Activated CD4-positive, alpha-beta T cell treated with anti-CD3 and anti-CD28 coated beads for 24 hours (primary cell): ENCODE measurements at regions not wholly inside any gene's neighbourhood (a gene's known extent, or its start where the extent isn't known, plus 50 kb on each side); places are given as distances from the start of the nearest gene placed in this dataset.

ENCODE experiments used
- DNase-seq, 2 donors: peaks; one replicate each; pipeline ENCODE4 v3.0.0-alpha.2; 2020; ENCODE audit warnings: low read depth in 2 of 2

DNA sequence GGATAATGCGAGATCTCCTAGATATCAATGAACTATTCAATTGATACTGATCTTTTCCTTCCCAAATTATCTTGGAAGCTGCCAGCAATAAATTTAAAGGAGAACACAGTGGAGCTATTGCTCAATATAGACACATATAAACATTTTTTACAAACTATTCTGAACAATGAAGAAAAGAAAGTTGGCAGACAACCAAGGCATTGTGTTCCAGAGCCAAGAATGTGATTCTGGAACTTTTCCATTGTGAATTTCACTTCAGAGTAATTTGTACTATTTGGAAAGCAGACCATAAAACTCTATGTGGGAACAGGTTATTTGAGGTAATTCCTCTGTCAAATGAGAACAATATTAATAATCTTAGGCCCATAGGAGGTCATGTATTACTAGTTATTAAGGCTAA lies 588.2 kb downstream of the IRS1 start:
- no peak for DNase-seq

- DNase-seq, result no peak
Measured at GRCh38 chr2:226208726-226209125, 590.9 kb downstream of the IRS1 start.

- DNase-seq, result no peak
Measured at GRCh38 chr2:226207671-226208070, 591.9 kb downstream of the IRS1 start.

GRCh38 chr2:226199555-226199954 lies 600.1 kb downstream of the IRS1 start:
- DNase-seq, result no peak

DNA sequence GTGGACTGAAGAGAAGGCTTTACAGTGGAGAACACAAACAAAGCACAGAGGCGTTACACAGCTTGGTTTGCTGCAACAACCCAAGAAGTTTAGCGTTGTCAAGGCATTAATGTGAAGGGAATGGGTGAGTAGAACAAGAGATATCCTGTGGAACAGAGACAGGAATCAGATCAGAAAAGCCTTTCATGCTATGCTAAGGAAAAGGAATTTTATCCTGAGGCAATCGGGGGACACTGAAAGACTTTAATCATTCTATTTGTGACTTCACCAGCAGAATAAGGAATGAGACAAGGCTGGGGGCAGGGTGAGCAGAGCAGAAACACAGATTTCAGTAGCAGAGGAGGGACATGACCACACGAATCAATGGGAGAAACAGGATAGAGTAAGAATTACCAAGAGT lies 600.7 kb downstream of the IRS1 start:
- no peak for DNase-seq

DNA sequence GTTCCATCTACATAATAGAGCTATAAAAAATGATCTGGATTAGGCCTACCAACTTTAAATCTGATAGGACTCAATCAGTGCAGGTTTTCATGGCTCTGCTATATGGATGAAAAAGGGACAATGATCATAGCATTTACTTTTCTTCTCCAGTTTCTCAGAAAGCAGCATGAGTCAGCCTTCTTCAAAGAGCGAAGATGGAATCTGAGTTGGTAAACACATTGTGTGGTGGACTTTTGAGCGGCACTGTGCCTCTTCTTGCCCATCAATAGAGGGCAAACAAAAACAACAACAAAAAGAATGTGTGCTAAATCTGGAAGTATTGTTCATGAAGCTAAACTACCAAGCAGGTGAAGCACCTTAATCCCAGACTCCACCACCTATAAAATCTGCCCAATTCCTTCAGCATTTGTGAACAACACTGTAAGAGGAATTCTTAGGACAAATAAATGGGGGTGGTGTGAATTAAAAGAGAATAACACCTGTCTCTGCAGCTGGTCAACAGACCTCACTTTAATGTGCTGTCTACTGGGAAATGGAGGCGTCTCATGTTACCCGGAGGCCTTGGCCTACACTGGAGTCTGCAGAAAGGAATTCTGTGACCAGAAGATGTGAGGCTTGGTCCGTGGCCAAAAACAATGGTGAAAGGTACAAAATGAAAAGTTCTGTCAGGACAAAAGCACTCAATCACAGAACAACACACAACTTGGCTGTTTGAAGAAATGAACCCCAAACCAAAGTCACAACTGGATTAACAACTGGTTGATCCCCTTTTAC lies 609.0 kb downstream of the IRS1 start:
- no peak for DNase-seq

GRCh38 chr2:226189061-226189460 lies 610.6 kb downstream of the IRS1 start:
- no peak for DNase-seq

DNA sequence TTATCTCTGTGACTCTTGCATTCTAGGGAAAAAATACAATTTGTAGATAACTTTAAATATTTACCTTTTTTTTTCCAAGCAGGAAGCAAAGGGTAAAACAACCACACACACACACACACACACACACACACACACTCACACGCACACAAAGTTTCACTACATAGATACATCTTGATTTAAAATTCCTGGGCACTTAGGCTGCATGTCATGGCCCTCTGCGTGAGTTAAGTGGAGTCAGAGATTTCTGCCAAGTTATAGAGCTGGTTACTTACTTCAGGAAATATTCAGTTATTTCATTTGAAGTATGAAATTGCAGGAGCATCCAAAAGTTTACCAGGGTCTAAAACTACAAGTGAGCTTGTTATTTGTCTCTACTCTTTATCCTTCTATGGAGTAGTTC lies 612.0 kb downstream of the IRS1 start:
- no peak for DNase-seq

DNA sequence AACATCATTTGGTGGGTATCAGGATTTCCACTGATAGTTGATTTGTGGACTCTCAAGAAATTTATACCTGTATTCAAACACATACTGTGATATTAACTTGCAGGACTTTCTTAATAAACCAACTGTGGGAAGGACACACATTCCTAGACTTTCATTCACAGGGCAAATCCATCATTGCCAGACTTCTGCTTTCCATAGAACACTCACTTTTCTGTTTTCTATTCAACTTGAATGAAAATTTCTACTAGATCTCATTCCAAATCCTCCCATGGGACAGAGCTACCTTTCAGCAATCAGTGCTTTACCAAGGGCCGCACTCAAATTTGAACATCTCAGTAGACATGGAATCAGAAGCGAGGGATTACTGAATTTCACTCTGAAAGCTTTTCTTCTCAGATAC lies 612.5 kb downstream of the IRS1 start:
- DNase-seq, result no peak

- DNase-seq, result no peak
Measured at GRCh38 chr2:226185616-226186211, 613.9 kb downstream of the IRS1 start.

GRCh38 chr2:226184940-226185615 lies 614.5 kb downstream of the IRS1 start:
- DNase-seq, result no peak

- DNase-seq, result no peak
Measured at GRCh38 chr2:226184540-226184939, 615.1 kb downstream of the IRS1 start.

DNA sequence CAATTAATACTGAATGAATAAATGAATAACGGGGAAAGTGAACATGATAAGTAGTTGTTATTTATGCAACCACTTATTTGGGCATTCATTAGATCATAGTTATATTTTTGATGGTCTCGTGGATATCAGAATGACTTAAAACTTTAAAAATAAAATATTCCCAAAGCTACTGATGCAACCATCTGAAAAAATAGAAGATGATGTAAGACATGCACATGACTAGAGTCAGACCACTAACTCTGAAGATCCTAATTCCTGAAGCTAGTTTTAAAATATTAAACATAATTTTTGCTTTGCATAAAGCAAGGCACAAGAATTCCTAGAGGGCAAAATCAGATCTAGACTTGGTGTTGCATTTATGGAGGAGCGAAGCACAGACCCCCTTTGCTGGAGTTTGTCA lies 616.1 kb downstream of the IRS1 start:
- no peak for DNase-seq

GRCh38 chr2:226183033-226183432 lies 616.6 kb downstream of the IRS1 start:
- no peak for DNase-seq

DNA sequence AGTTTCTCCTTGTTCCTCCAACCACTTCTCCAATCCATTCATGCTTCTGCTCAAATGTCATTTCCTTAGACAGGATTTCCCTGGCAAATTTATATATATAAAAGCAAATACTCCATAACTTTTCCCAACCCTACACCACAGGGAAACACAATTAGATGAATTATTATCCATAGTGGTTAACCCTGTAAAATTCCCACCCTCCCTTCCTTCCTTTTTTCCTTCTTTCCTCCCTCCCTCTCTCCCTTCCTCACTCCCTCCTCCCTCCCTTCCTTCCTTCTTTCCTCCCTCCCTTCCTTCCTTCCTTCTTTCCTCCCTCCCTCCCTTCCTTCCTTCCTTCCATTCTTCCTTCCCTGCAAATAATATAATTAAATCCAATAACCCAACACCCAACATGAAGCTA lies 617.7 kb downstream of the IRS1 start:
- DNase-seq, result no peak

DNA sequence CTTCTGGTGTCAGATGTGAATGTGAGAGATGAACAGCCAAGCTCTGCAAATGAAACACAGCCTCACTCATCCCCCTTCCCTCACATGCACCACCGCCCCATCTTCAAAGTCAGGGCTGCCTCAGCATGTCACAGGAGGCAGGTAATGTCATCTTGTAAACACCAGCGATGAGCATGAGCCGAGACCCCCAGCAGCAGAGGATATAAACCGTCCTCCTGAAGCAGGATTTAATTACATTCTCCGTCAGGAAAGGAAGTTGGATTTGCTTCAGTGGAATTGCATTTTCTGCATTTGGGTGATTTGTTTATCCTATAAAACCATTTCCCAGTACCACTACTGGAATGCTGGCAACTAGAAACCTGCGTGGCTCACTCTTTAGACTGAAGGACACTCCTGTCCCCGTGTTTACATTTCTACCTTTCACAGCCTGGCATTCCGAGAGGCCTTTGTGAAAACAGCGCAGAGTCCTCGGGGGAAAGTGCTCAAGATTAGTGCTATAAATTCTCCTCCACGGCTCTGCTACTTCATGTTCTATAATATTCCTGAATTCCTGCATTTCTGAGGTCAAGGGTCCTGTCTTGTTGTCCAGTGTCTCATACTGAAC lies 619.2 kb downstream of the IRS1 start:
- DNase-seq, result no peak

GRCh38 chr2:226179010-226179409 lies 620.6 kb downstream of the IRS1 start:
- no peak for DNase-seq

- no peak for DNase-seq
Measured at GRCh38 chr2:226176283-226176984, 623.2 kb downstream of the IRS1 start.

DNA sequence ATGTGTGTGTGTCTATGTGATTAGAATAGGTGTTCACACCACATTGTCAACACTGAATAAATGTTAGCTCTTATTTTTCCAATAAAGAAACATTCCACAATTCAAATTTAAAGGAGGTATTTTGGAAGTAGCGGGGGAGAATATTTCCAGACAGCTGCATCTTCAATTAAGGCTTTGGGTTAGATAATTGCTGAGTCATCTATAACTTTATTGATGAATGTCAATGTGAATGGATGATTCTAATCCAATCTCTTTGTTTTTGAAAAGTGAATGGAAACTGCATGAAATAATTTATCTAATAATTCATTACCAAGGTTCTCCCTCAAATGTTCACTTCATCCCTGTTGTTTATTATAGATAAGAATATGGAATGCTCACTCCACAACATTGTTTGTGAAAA lies 625.2 kb downstream of the IRS1 start:
- DNase-seq, result no peak

- DNase-seq, result no peak
Measured at GRCh38 chr2:226172939-226173338, 626.7 kb downstream of the IRS1 start.

DNA sequence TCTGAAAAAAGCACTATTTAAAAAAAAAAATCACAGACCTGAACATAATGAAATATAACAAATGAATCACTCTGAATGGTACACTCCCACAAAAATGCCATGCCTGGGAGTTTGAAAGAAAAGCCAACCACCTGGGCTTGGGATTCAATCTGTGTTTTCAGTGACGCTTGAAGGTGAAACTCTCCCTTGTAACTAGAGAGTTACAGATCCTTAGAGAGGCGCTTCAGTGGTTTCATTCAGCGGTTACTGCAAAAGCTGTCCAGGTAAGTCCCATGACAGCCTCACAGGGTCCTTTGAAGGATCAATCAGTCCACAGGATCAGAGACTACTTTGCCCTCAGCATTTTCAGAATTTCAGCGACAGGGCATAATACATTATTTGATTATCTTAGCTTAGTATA lies 627.3 kb downstream of the IRS1 start:
- DNase-seq, result no peak
